GM12878 (cell line): ENCODE measurements at regions not wholly inside any gene's neighbourhood (a gene's known extent, or its start where the extent isn't known, plus 50 kb on each side); places are given as distances from the start of the nearest gene placed in this dataset.

Source experiments
- ASH2L ChIP-seq: fragments of 300-600, 200-600 bp; sonication (generic); IDR thresholded peaks from 2 replicates; pipeline ENCODE4 v1.6.1; 2017; ENCODE audit warnings: low read depth, mild to moderate bottlenecking, borderline replicate concordance
- CREB1 ChIP-seq: IDR thresholded peaks from 2 replicates; pipeline ENCODE4 v1.6.1; 2012; ENCODE audit warnings: low read depth, mild to moderate bottlenecking, inconsistent platforms
- CTCF ChIP-seq, 3 experiments: IDR thresholded peaks in 2 of 3; conservative IDR thresholded peaks in 1 of 3; 2 replicates each; pipeline ENCODE4 v1.5.1; 2011; ENCODE audit warnings: low read depth in 3 of 3, low read length in 3 of 3, mild to moderate bottlenecking in 3 of 3, control low read depth in 2 of 3, moderate library complexity in 2 of 3, inconsistent platforms in 1 of 3, mixed read lengths in 1 of 3; ENCODE audit not compliant: control insufficient read depth in 2 of 3, insufficient read depth in 1 of 3; ENCODE audit errors: extremely low read depth in 1 of 3
- EGR1 ChIP-seq, 2 experiments: IDR thresholded peaks; 1 replicate in 1 of 2; 2 replicates in 1 of 2; pipeline ENCODE4 v1.6.1; 2011 to 2012; ENCODE audit warnings: low read depth in 2 of 2, low read length in 2 of 2, borderline replicate concordance in 1 of 2, mild to moderate bottlenecking in 1 of 2, moderate library complexity in 1 of 2
- EZH2 ChIP-seq: IDR thresholded peaks from 2 replicates; pipeline ENCODE4 v1.6.1; 2012; ENCODE audit warnings: low read depth, mild to moderate bottlenecking, control low read depth, inconsistent platforms, low read length, borderline replicate concordance; ENCODE audit not compliant: control insufficient read depth
- MYC ChIP-seq: IDR thresholded peaks from 2 replicates; pipeline ENCODE4 v1.6.1; 2011; ENCODE audit warnings: mild to moderate bottlenecking, low read length, moderate library complexity, inconsistent platforms; ENCODE audit not compliant: insufficient read depth, insufficient replicate concordance, insufficient read length, severe bottlenecking
- RCOR1 ChIP-seq: conservative IDR thresholded peaks from 2 replicates; pipeline ENCODE4 v1.6.1; 2012; ENCODE audit warnings: low read depth, low read length, improper control_type of control experiment
- RELB ChIP-seq: fragments of 450-650 bp; IDR thresholded peaks from 2 replicates; pipeline ENCODE4 v1.6.1; 2017; ENCODE audit warnings: low read depth, mild to moderate bottlenecking, moderate library complexity

DNA sequence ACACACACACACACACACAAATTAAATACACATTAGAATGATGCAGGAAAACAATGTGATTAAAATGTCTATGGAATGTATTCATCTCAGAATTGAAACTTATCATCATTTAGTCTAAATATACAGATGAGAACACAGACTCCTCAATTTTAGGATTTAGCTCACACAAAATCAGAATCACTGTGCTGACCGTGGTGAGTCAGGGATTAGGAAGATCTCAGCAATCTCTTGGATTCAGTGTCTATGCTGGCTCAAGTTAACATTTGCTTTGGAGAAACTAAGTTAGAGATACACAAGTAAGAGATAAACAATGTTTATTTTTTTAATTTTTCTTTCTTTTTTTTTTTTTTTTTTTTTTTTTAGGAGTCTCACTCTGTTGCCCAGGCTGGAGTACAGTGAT is 323.6 kb downstream of the KLF12 start:
- TF ChIP-seq RELB = no peak
- no peak for TF ChIP-seq MYC
- TF ChIP-seq CTCF (IDR thresholded peaks at IDR 0.05 in 2 of 3, conservative IDR thresholded peaks at IDR 0.05 in 1 of 3; ENCODE audit: control insufficient read depth in 2 of 3, extremely low read depth in 1 of 3, insufficient read depth in 1 of 3, low read depth in 3 of 3, low read length in 3 of 3) = no peak
- TF ChIP-seq EZH2 = no peak
- no peak for TF ChIP-seq ASH2L
- no peak for TF ChIP-seq CREB1
- no peak for TF ChIP-seq EGR1 (IDR thresholded peaks at IDR 0.05; ENCODE audit: borderline replicate concordance in 1 of 2, low read depth in 2 of 2, low read length in 2 of 2)
- TF ChIP-seq RCOR1 = no peak
